HEK293T (cell line): ENCODE measurements at regions not wholly inside any gene's neighbourhood (a gene's known extent, or its start where the extent isn't known, plus 50 kb on each side); places are given as distances from the start of the nearest gene placed in this dataset.

ENCODE experiments used
- FOXM1 ChIP-seq: fragments of 450-650 bp; IDR thresholded peaks from 2 replicates; pipeline ENCODE4 v1.6.1; 2017; ENCODE audit warnings: mild to moderate bottlenecking, borderline replicate concordance
- SP1 ChIP-seq: fragments of 450-650 bp; IDR thresholded peaks from 2 replicates; pipeline ENCODE4 v1.6.1; 2017
- ZNF384 ChIP-seq: fragments of 450-650 bp; IDR thresholded peaks from 2 replicates; pipeline ENCODE4 v1.6.1; 2016

- TF ChIP-seq ZNF384 (no peak), SP1 (no peak), FOXM1 (no peak)
These were observed 183.7 kb downstream of the TMTC3 start for GRCh38 chr12:88325816-88326189.
